Ishikawa (cell line): ENCODE measurements at regions not wholly inside any gene's neighbourhood (a gene's known extent, or its start where the extent isn't known, plus 50 kb on each side); places are given as distances from the start of the nearest gene placed in this dataset.

Experiments
- CEBPB ChIP-seq: IDR thresholded peaks from 2 replicates; pipeline ENCODE4 v1.6.1; 2012
- CREB1 ChIP-seq: IDR thresholded peaks from 2 replicates; pipeline ENCODE4 v1.6.1; 2012; ENCODE audit warnings: low read depth
- EGR1 ChIP-seq: IDR thresholded peaks from 2 replicates; pipeline ENCODE4 v1.6.1; 2012
- EP300 ChIP-seq: IDR thresholded peaks from 2 replicates; pipeline ENCODE4 v1.6.1; 2012; ENCODE audit warnings: borderline replicate concordance
- FOXM1 ChIP-seq: IDR thresholded peaks from 2 replicates; pipeline ENCODE4 v1.6.1; 2012; ENCODE audit warnings: low read depth, borderline replicate concordance
- MAX ChIP-seq: IDR thresholded peaks from 2 replicates; pipeline ENCODE4 v1.6.1; 2012
- NFIC ChIP-seq: IDR thresholded peaks from 2 replicates; pipeline ENCODE4 v1.6.1; 2012
- RAD21 ChIP-seq: IDR thresholded peaks from 2 replicates; pipeline ENCODE4 v1.6.1; 2012; ENCODE audit warnings: low read depth
- REST ChIP-seq: IDR thresholded peaks from 2 replicates; pipeline ENCODE4 v1.6.1; 2012; ENCODE audit warnings: low read depth, mild to moderate bottlenecking
- TAF1 ChIP-seq: IDR thresholded peaks from 2 replicates; pipeline ENCODE4 v1.6.1; 2012; ENCODE audit warnings: low read depth, mild to moderate bottlenecking
- TCF12 ChIP-seq: IDR thresholded peaks from 2 replicates; pipeline ENCODE4 v1.6.1; 2012; ENCODE audit warnings: low read depth
- USF1 ChIP-seq: IDR thresholded peaks from 2 replicates; pipeline ENCODE4 v1.6.1; 2012
- YY1 ChIP-seq: IDR thresholded peaks from 2 replicates; pipeline ENCODE4 v1.6.1; 2012; ENCODE audit warnings: low read depth
- ZBTB7A ChIP-seq: IDR thresholded peaks from 2 replicates; pipeline ENCODE4 v1.6.1; 2012; ENCODE audit warnings: low read depth

- TF ChIP-seq NFIC (no peak), MAX (no peak), EGR1 (no peak), ZBTB7A (no peak), EP300 (no peak), CEBPB (no peak), YY1 (no peak), REST (no peak), FOXM1 (no peak), TAF1 (no peak), USF1 (no peak), CREB1 (no peak), TCF12 (no peak), RAD21 (no peak)
Measured at GRCh38 chr13:31913459-31913858, 118.1 kb upstream of the FRY start.
